EH (cell line): ENCODE measurements at regions not wholly inside any gene's neighbourhood (a gene's known extent, or its start where the extent isn't known, plus 50 kb on each side); places are given as distances from the start of the nearest gene placed in this dataset.
"Not testable (repeated sequence)": the region's sequence is repeated elsewhere in the genome, so short reads cannot be mapped to it uniquely, and the experiment has no call there.

Experiments used
- DNase-seq: peaks from one replicate; pipeline ENCODE4 v3.0.0-alpha.2; 2015; ENCODE audit warnings: low read depth

DNA sequence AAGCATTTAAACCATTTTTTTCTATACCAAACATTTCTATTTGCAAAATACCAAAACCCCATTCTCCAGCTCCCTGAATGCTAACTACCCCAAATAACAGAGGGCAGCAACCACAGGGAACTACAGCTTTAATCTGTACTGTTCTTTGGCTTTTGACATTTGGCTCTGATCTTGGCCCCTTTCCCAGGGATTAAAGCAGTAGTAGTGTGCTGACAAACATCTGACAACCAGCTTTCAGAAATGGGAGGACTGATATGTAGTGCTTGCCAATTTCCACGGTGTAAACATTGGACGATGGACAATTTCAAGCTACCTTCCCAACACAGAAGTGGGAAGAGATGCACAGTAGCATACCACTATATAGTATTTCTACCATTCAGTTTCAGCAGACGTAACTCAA, 88.4 kb upstream of the TEAD1 start:
- no peak for DNase-seq

DNA sequence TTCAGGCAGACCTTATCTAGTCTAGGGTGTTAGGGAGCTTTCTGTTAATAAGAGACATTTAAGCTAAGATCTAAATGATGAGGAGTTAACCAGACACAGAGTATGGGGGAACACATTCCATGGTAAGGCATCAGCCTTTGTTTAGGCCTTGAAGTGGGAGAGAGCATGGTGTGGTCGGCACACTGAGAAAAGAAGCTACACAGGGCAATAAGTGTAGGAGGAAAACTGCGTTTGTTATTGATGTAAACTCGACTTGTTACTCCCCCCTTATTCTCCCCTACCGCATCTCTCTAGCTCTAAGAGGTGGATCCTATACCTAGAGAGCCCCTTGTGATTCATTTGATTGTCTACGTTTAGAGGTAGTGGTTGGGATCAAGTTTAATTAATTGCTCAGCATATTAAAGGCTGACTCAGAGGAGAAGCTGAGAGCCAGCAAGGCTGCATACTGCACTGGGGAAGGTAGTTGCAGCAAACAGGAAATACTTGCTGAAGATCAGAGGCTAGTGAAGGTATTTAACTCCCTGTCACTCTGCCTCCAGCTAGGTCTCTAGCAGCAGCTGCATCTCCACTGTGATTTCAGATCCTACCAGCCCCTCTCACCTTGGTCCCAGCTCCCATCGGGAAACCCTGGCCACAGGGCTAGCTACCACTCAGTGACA, 86.8 kb upstream of the TEAD1 start:
- peak; percentile 77 for DNase-seq

DNA sequence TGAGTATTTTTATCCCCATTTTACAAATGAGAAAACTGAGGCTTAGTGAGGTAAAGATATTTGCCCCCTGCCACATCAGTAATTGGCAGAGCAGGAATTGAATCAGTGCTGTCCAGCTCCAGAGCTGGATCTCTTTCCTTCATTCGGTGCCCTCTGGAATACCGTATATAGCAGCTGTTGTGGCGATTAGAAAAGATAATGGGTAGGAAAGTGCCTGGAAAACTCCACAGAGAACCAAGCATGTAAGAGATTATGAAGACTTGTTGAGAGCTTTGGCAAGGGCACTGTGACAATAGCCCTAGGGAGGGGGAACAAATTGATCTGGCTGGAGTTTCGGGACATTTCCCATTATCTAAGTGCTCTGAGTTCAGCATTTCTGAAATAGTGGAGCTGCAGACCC, 82.5 kb upstream of the TEAD1 start:
- no peak for DNase-seq

DNA sequence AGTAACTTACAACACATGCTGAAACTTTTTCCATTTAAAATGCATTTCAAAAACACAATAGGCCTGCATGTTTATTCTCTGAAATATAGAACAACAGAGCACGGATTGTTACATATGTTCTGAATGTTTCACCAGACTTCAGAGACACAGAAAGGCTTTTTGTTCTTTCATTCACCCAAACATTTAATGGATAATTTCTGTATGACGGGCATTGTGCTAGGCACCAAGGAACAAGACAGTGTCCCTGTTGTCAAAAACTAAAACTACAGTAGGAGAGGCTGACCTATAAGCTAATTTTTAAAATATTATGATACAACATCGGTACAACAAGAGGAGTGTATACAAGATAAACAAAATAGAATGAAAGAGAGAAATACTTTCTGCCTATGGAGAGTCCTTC, 81.9 kb upstream of the TEAD1 start:
- no peak for DNase-seq

DNA sequence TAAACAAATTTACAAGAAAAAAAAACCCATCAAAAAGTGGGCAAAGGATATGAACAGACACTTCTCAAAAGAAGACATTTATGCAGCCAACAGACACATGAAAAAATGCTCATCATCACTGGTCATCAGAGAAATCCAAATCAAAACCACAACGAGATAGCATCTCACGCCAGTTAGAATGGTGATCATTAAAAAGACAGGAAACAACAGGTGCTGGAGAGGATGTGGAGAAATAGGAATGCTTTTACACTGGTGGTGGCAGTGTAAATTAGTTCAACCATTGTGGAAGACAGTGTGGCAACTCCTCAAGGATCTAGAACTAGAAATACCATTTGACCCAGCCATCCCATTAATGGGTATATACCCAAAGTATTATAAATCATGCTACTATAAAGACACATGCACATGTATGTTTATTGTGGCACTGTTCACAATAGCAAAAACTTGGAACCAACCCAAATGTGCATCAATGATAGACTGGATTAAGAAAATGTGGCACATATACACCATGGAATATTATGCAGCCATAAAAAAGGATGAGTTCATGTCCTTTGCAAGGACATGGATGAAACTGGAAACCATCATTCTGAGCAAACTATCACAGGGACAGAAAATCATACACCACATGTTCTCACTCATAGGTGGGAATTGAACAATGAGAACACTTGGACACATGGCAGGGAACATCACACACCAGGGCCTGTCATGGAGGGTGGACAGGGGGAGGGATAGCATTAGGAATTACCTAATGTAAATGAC, 79.0 kb upstream of the TEAD1 start:
- not testable (repeated sequence) for DNase-seq

DNA sequence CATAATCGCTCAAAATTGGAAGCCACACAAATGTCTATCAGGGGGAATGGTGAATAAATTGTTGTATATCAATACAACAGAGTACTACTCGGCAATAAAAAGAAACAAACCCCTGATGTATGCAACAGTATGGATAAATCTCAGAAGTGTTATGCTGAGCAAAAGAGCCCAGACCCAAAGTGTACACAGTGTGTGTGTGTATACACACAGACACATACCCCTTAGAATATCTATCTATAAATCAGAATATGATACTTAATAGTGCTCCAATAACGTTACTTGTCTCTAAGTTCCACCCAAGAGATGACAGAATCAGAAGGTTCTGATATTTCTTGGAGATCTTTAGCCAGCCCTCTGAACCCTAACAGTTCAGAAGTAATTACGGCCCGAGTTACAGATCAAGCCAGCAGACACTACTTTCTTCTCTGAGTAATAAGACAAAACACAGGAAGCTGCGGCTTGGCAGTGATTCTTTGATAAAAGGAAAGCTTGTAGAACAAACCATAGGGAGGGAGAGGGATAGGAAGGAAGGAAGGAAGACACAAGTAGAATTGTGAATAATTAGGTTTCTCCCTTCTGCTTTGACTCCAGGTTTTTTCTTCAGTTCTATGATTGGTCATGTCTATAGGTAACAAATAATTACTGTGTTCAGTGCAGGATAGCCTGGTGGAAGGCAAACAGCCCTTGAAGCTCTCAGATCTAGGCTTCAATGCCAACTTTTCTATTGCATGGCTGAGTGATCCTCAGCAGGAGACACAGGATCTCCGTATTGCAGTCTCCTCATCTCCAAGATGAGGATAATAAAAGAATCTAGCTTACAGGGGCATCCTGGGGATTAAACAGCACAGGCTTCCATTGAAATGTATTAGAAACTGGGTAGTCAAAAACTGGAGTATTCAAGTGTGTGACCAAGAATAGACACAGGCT, 75.6 kb upstream of the TEAD1 start:
- peak; percentile 77 for DNase-seq

DNA sequence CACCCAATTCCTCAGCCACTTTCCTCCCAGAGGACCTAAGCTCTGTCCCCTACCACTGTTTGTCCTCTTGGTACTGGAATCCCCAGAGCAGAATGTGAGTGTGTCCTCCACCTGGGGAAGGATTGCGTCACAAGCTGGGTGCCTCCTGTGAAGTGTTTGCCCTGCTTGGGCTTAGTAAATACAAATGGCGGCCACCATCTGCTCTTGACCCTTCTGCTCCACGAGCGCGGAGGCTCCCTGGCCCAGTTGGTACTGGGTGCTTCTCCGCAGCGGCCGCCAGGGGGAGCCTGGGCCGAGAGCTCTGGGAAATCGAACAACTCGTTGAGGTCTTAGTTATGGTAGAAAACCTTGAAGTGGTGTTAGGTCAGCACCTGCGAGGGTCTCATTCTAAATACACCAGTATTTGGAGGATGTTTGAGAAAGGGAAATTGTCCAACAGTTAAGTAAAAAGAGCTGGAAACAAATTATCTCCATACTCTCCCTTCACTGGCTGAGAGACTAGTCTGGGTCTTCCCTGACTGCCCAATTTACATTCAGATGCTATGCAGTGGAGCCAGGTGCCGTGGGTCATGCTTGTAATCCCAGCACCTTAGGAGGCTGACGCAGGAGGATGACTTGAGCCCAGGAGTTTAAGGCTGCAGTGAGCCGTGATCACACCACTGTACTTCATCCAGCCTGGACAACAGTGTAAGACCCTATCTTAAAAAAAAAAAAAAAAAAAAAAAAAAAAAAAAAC, 74.6 kb upstream of the TEAD1 start:
- no peak for DNase-seq

DNA sequence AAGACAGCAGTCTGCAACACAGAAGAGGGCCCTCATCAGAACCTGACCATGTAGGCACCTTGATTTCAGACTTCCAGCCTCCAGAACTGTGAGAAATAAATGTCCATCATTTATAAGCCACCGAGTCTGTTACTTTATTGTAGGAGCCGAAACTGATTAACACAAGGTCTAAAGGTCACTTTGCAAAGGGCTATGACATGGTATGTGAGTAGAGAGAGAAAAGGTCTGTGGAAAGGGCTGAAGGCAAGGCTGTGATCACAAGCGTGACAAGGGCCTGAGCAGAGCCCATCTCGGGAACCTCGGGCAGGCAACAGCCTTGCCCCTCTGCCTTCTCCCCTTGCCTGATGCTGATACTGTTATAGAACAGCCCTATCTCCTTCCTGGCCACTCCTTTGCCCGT, 73.4 kb upstream of the TEAD1 start:
- DNase-seq, result no peak

DNA sequence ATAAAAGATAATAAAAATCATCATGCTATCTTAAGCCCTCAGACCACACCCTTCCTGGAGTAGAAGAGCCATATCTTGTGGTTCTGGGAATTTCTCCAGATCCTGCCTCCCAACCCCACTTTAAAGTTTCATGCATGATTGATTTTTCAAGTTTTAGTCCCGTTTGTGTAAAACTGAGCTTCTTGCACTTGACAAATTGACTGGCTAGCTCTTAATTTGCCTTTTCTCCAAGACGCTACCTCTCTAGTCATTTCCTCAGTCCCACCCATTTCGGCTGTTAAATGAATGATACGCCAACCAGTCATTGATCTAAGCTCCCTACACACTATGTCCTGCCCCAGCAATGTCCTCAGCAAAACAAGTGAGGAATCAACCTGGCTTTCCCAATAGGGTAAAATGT, 71.8 kb upstream of the TEAD1 start:
- peak; percentile 32 for DNase-seq

DNA sequence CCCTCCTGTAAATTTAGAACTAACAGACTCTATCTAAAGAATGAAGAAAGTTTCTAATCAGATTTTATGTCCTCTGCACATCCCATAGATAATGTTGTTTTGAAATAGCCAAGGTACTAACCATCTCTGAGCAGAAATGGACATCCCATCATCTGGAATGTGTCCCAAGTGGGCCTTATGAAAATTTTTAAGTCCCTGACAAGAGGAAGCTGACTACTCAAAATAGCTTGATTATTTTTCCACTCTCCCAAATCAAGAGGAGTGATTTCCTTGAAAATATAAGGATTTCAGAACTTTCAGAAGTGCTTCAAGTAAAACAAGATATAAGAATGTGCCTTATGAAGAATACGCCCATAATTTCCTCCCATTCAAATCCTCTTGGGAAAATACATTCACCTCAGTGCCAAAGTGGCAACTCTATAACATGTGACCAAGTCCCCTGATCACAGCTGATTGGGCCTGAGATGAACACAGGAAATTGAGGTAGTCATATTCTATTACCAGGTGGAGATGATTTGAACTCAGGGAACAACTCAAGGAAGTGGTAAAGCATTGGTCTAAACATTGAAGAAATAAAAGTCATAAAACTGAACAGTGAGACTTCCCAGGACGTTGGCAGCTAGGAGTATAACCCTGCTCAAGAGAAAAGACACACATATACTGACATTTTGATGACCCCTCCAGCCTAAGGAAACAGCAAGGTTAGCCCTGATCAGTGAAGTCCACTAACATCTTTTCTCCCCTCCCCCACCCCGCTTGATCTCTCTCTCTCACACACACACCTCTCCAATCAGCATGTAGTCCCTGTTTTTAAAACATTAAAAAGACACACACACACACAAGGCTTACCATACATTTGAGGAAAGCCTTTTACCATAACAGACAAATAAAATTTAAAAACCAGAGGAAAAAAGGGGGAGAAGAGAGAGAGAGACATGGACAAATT, 70.8 kb upstream of the TEAD1 start:
- no peak for DNase-seq

DNA sequence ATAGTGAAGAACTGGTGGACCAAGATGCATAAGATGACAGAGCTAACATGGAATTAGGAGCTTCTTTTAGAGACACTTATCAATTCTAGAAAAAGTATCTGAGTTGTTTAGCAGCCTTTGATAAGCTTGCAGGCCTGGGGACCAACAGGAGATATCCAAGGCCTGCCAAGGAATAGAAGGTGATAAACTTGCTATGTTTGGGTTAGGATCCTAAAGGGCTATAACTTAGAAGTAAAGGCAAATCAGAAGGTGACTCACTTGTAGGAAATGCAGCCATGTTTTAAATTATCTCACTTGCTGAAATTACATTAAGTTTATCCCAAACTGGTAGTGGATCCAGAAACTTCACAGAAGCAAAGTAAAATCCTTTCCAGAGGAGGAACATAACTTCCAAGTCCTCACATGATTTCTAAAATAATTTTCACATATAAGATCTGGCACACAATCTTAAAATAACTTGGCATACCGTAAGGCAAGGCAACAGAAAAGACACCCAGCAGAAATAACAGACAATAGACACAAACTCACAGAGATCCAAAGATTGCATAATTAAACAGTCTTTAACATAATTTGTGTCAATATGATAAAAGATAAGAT, 69.6 kb upstream of the TEAD1 start:
- peak; percentile 55 for DNase-seq

DNA sequence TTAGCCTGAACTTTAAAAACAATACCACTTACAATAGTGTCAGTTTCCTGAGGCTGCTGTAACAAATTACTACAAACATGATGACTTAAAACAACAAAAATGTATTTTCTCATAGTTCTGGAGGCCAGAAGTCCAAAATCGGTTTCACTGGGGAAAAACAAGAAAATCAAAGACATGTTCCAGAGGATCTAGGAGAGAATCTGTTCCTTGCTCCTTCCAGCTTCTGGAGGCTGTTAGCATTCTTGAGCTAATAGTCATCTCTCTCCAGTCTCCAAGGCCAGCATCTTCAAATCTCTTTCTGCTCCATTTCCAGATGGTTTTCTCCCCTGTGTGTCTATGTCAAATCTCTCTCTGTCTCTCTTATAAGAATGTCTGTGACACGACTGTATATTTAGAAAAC, 67.6 kb upstream of the TEAD1 start:
- DNase-seq, result peak; percentile 95

DNA sequence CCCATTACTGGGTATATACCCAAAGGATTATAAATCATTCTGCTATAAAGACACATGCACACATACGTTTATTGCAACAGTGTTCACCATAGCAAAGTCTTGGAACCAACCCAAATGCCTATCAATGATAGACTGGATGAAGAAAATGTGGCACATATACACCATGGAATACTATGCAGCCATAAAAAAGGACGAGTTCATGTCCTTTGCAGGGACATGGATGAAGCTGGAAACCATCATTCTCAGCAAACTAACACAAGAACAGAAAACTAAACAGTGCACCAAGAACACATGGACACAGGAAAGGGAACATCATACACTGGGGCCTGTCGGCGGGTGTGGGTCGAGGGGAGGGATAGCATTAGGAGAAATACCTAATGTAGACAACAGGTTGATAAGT, 65.5 kb upstream of the TEAD1 start:
- not testable (repeated sequence) for DNase-seq

DNA sequence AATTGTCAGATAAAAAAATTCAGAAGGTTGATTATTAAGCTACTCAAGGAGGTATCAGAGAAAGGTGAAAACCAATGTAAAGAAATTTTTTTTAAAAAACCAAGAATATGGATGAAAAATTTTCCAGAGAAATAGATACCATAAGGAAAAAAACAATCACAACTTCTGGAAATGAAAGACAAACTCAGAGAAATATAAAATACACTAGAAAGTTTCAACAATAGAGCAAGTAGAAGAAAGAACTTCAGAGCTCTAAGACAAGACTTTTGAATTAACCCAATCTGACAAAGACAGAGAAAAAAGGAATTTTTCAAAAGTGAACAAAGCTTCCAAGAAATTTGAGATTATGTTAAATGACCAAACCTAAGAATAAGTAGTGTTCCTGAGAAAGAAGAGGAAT, 62.9 kb upstream of the TEAD1 start:
- no peak for DNase-seq

DNA sequence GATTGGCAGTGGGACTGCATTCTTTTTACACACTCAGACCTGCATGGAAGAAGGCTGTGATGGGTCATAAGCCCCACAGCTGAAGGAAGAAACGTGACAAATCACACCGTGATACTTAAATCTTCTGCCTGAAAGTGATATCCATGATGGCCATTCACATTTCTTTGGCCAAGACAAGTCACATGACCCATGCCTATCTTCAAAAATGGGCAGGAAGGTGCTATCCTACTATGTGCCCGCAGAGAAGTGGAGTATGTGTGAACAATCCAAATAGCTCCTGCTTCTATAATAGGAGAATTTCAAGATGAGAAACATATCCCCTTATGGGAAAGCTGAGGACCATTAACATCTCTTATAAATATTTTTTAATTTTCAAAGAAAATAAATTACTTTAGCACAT, 56.6 kb upstream of the TEAD1 start:
- DNase-seq, result no peak

DNA sequence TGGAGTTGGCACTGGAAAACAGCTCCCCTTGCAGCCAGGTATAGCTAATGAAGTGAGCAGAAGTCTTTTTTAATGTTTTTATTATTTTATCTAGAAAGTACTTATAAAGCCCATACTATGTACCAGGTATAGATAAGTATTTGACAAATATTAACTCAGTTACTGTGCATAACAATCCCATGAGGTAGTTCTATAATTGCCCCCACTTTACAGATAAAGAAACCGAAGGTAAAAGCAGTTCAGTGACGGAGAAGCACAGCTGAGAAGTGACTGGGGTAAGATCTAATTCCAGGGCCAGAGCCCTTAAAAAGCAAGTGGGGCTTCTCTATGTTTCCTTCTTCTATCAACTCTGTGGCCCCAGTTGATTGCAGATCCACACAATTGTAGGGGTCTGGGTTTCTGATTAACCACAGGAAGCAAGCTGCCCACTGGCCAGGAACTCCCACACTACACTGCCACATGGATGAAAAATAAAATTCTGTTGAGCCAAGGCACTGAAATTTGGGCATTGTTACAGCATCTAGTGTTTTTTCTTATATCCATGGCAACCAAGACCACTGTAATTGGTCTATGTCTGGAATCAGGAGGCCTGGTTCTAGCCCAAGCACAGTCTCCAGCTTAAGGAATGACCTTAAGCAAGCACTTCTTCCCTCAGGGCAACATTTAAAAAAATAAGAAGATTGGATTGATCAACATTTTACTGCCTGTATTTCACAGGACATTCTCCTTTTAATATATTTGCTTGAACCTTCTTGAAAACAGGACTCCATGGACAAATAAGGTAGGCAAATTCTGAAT, 55.3 kb upstream of the TEAD1 start:
- peak; percentile 56 for DNase-seq

DNA sequence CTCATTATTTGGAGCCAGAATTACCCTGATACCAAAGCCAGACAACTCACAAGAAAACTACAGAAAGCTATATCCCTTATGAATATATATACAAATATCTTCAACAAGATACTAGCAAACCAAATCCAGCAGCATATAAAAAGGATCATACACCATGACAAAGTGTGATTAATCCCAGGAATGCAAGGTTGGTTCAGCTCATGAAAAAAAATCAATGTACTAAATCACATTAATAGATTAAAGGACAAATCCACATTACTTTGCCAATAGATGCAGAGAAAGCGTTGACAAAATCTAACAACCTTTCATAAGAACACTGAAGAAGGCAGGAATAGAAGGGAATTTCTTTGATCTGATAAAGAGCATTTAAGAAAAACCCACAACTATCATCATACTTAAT, 50.4 kb upstream of the TEAD1 start:
- DNase-seq, result no peak
